HCT116 (cell line): ENCODE measurements at regions not wholly inside any gene's neighbourhood (a gene's known extent, or its start where the extent isn't known, plus 50 kb on each side); places are given as distances from the start of the nearest gene placed in this dataset.

Source experiments
- ATAC-seq: fragments of 200-7000 bp; cut with Tn5 transposase; 2 replicates; pipeline ENCODE4 v1.9.1; 2020; ENCODE audit warnings: mild to moderate bottlenecking, moderate library complexity
- BruUV-seq: library from RNA; stranded (reverse); fragments of 400-500 nt; replicated peaks from 2 replicates; lab custom pipeline; 2021; lab: Mats Ljungman, UMichigan
- CTCF ChIA-PET: fragments of 300-600 bp; sonication (Branson Sonifier 250); formaldehyde crosslinking; loops from one replicate; lab custom pipeline; 2021; ENCODE audit warnings: antibody characterized with exemption; lab: Charles Lee
- POLR2A ChIA-PET: fragments of 300-600, 350-600 bp; sonication (Branson Sonifier 250); formaldehyde crosslinking; loops from one replicate; lab custom pipeline; 2021; ENCODE audit warnings: antibody characterized with exemption; lab: Charles Lee
- RAD21 ChIA-PET, 2 experiments: fragments of 300-600 bp; sonication (Branson Sonifier 250); formaldehyde crosslinking; loops; one replicate each; lab custom pipeline; 2023; ENCODE audit warnings: low total read pairs in 2 of 2; ENCODE audit not compliant: uncharacterized antibody in 2 of 2, unreplicated experiment in 2 of 2, low non-redundant PET in 1 of 2; lab: Charles Lee
- DNase-seq: peaks from one replicate; pipeline ENCODE4 v3.0.0-alpha.2; 2010; ENCODE audit warnings: low read depth, low spot score
- H2AFZ ChIP-seq: fragments of 200-600 bp; shearing (Covaris generic), sonication (generic); 2 replicates; pipeline ENCODE4 v1.6.1; 2017; ENCODE audit warnings: low read depth, mixed run types, mixed read lengths, antibody characterized with exemption, low read length; ENCODE audit not compliant: poor library complexity, severe bottlenecking
- H3K27ac ChIP-seq: 2 replicates; pipeline ENCODE4 v1.5.1; 2012; ENCODE audit warnings: low read depth, low read length
- H3K27me3 ChIP-seq: fragments of 200-600 bp; sonication (generic); 2 replicates; pipeline ENCODE4 v1.6.1; 2016; ENCODE audit warnings: mixed run types, low read length, mixed read lengths; ENCODE audit not compliant: insufficient read depth
- H3K36me3 ChIP-seq, 2 experiments: fragments of 200-500 bp in 1 of 2; fragments of 200-600 bp in 1 of 2; sonication (Bioruptor generic) in 1 of 2; sonication (generic) in 1 of 2; 2 replicates each; pipeline versions ENCODE4 v1.5.1 to v1.6.1; 2014 to 2016; ENCODE audit warnings: low read length in 2 of 2, inconsistent platforms in 1 of 2, mixed read lengths in 1 of 2, mixed run types in 1 of 2; ENCODE audit not compliant: insufficient read depth in 2 of 2, control insufficient read depth in 1 of 2
- H3K4me1 ChIP-seq, 2 experiments: fragments of 200-600 bp in 1 of 2; sonication (generic) in 1 of 2; 2 replicates each; pipeline versions ENCODE4 v1.5.1 to v1.6.1; 2012 to 2017; ENCODE audit warnings: low read length in 2 of 2, inconsistent platforms in 1 of 2, mild to moderate bottlenecking in 1 of 2, mixed read lengths in 1 of 2, mixed run types in 1 of 2, moderate library complexity in 1 of 2; ENCODE audit not compliant: insufficient read depth in 2 of 2, control insufficient read depth in 1 of 2
- H3K4me2 ChIP-seq: fragments of 200-600 bp; sonication (generic); 2 replicates; pipeline ENCODE4 v1.6.1; 2017; ENCODE audit warnings: mixed run types, low read length, mixed read lengths
- H3K4me3 ChIP-seq, 2 experiments: fragments of 200-600 bp in 1 of 2; sonication (generic) in 1 of 2; replicated peaks in 1 of 2; 2 replicates each; pipeline ENCODE4 v1.5.1; 2011 to 2016; ENCODE audit warnings: low read length in 2 of 2, control low read depth in 1 of 2, low read depth in 1 of 2, mild to moderate bottlenecking in 1 of 2, mixed read lengths in 1 of 2, mixed run types in 1 of 2
- H3K79me2 ChIP-seq: fragments of 200-600 bp; sonication (generic); 2 replicates; pipeline ENCODE4 v1.6.1; 2017; ENCODE audit warnings: mild to moderate bottlenecking, mixed run types, low read length, moderate library complexity, mixed read lengths; ENCODE audit not compliant: insufficient read depth
- H3K9ac ChIP-seq: fragments of 200-600 bp; sonication (generic); 2 replicates; pipeline ENCODE4 v1.6.1; 2016; ENCODE audit warnings: low read length, mixed read lengths
- H3K9me2 ChIP-seq: fragments of 200-600 bp; sonication (generic), shearing (Covaris generic); 2 replicates; pipeline ENCODE4 v1.6.1; 2017; ENCODE audit warnings: mixed run types, mild to moderate bottlenecking, moderate library complexity; ENCODE audit not compliant: insufficient read depth
- H3K9me3 ChIP-seq, 2 experiments: fragments of 200-500 bp in 1 of 2; fragments of 200-600 bp in 1 of 2; sonication (Bioruptor generic) in 1 of 2; sonication (generic) in 1 of 2; 2 replicates each; pipeline ENCODE4 v1.6.1; 2014 to 2017; ENCODE audit warnings: low read length in 2 of 2, mixed read lengths in 2 of 2, inconsistent platforms in 1 of 2, low read depth in 1 of 2, mild to moderate bottlenecking in 1 of 2, mixed run types in 1 of 2, moderate library complexity in 1 of 2; ENCODE audit not compliant: control insufficient read depth in 1 of 2, insufficient read depth in 1 of 2
- H4K20me1 ChIP-seq: fragments of 200-600 bp; sonication (generic), shearing (Covaris generic); 2 replicates; pipeline ENCODE4 v1.6.1; 2017; ENCODE audit warnings: mixed run types, mild to moderate bottlenecking, moderate library complexity; ENCODE audit not compliant: insufficient read depth
- ATF3 ChIP-seq: IDR thresholded peaks from 2 replicates; pipeline ENCODE4 v1.6.1; 2012
- CBX3 ChIP-seq: IDR thresholded peaks from 2 replicates; pipeline ENCODE4 v1.6.1; 2012; ENCODE audit warnings: low read depth
- CEBPB ChIP-seq: IDR thresholded peaks from 2 replicates; pipeline ENCODE4 v1.6.1; 2012; ENCODE audit warnings: low read depth
- CTCF ChIP-seq, 3 experiments: fragments of 200-600 bp in 1 of 3; sonication (generic) in 1 of 3; IDR thresholded peaks in 2 of 3; conservative IDR thresholded peaks in 1 of 3; 2 replicates each; pipeline ENCODE4 v1.5.1; 2012 to 2017; ENCODE audit warnings: low read depth in 2 of 3, low read length in 2 of 3, antibody characterized with exemption in 1 of 3, borderline replicate concordance in 1 of 3, control low read depth in 1 of 3, mild to moderate bottlenecking in 1 of 3, mixed read lengths in 1 of 3, mixed run types in 1 of 3, moderate library complexity in 1 of 3; ENCODE audit not compliant: insufficient read depth in 1 of 3
- EGR1 ChIP-seq: IDR thresholded peaks from 2 replicates; pipeline ENCODE4 v1.6.1; 2012; ENCODE audit warnings: low read depth
- ELF1 ChIP-seq: IDR thresholded peaks from 2 replicates; pipeline ENCODE4 v1.6.1; 2012; ENCODE audit warnings: low read depth, borderline replicate concordance
- EZH2phosphoT487 ChIP-seq: fragments of 200-600 bp; IDR thresholded peaks from 2 replicates; pipeline ENCODE4 v1.6.1; 2018; ENCODE audit warnings: antibody characterized with exemption, borderline replicate concordance
- FOSL1 ChIP-seq: IDR thresholded peaks from 2 replicates; pipeline ENCODE4 v1.6.1; 2012; ENCODE audit warnings: low read depth
- POLR2A ChIP-seq: IDR thresholded peaks from 2 replicates; pipeline ENCODE4 v1.7.0; 2011; ENCODE audit warnings: borderline replicate concordance; ENCODE audit not compliant: insufficient read depth, insufficient read length; ENCODE audit errors: extremely low read depth
- POLR2AphosphoS5 ChIP-seq: IDR thresholded peaks from 2 replicates; pipeline ENCODE4 v1.6.1; 2011; ENCODE audit warnings: mild to moderate bottlenecking, low read depth, low read length, moderate library complexity
- REST ChIP-seq: IDR thresholded peaks from 2 replicates; pipeline ENCODE4 v1.6.1; 2012; ENCODE audit warnings: low read depth
- SP1 ChIP-seq: IDR thresholded peaks from 2 replicates; pipeline ENCODE4 v1.6.1; 2012; ENCODE audit warnings: low read depth
- SRF ChIP-seq: IDR thresholded peaks from 2 replicates; pipeline ENCODE4 v1.6.1; 2012; ENCODE audit warnings: low read depth
- YY1 ChIP-seq: IDR thresholded peaks from 2 replicates; pipeline ENCODE4 v1.6.1; 2011; ENCODE audit warnings: low read length, low read depth, moderate library complexity, mild to moderate bottlenecking; ENCODE audit not compliant: insufficient replicate concordance; ENCODE audit errors: extremely low read depth
- ZFX ChIP-seq: fragments of 450-650 bp; IDR thresholded peaks from 2 replicates; pipeline ENCODE4 v1.6.1; 2017
- intact Hi-C: fragments of 100-400 bp; cut with micrococcal nuclease; formaldehyde crosslinking; loops from 2 replicates; pipeline ENCODE4 v1.10.0; 2022

- Histone ChIP-seq H3K79me2 (no peaks in the 10 kb centered on the region), H3K4me3 (no peak overlapping the region)
- RAD21 ChIA-PET, result no interaction called here
- no peak for ATAC-seq
- TF ChIP-seq CTCF (IDR thresholded peaks at IDR 0.05 in 2 of 3, conservative IDR thresholded peaks at IDR 0.05 in 1 of 3; ENCODE audit: borderline replicate concordance in 1 of 3, insufficient read depth in 1 of 3, low read depth in 2 of 3, low read length in 2 of 3) (no peak), POLR2A (no peak), SP1 (no peak), FOSL1 (no peak), CEBPB (no peak), CBX3 (no peak), ZFX (no peak), POLR2AphosphoS5 (no peak), SRF (no peak), ELF1 (no peak), EZH2phosphoT487 (no peak), ATF3 (no peak), EGR1 (no peak), REST (no peak), YY1 (no peak)
- TF ChIP-seq, all 23 proteins: peak for 0
- H3K9me2 ChIP-seq, result no peaks in the 10 kb centered on the region
- H3K4me1 ChIP-seq, result no peaks in the 10 kb centered on the region
- DNase-seq, result no peak
- no peaks in the 10 kb centered on the region for H3K9me3 ChIP-seq
- no peak overlapping the region for H3K9ac ChIP-seq
- no peak overlapping the region for H2AFZ ChIP-seq
- H3K36me3 ChIP-seq, result no peaks in the 10 kb centered on the region
- no peaks in the 10 kb centered on the region for H3K27me3 ChIP-seq
- intact Hi-C loops, result no loop called here
- no peaks in the 10 kb centered on the region for H4K20me1 ChIP-seq
- H3K27ac ChIP-seq, result no peak overlapping the region
- CTCF ChIA-PET, result no interaction called here
- no peak overlapping the region for H3K4me2 ChIP-seq
- POLR2A ChIA-PET, result no interaction called here
- no TSS peak for BruUV-seq
Measured at GRCh38 chr4:84319124-84319523, 180.0 kb downstream of the NKX6-1 start.
